GM23248 (cell line): ENCODE measurements at regions not wholly inside any gene's neighbourhood (a gene's known extent, or its start where the extent isn't known, plus 50 kb on each side); places are given as distances from the start of the nearest gene placed in this dataset.
A peak's percentile ranks its signal among the peaks of the same experiment; 100 is the strongest.
"Not testable (repeated sequence)": the region's sequence is repeated elsewhere in the genome, so short reads cannot be mapped to it uniquely, and the experiment has no call there.

Source experiments
- DNase-seq: peaks from one replicate; pipeline ENCODE4 v3.0.0-alpha.2; 2015
- H2AFZ ChIP-seq: fragments of 200-600 bp; sonication (generic); 2 replicates; pipeline ENCODE4 v1.6.1; 2016; ENCODE audit warnings: antibody characterized with exemption
- H3F3A ChIP-seq: fragments of 200-600 bp; sonication (generic); 2 replicates; pipeline ENCODE4 v1.6.1; 2016; ENCODE audit warnings: mild to moderate bottlenecking, antibody characterized with exemption, mixed run types; ENCODE audit not compliant: insufficient read depth
- H3K27ac ChIP-seq: fragments of 200-600 bp; sonication (generic); 2 replicates; pipeline ENCODE4 v1.5.1; 2016; ENCODE audit warnings: mild to moderate bottlenecking
- H3K27me3 ChIP-seq: fragments of 200-600 bp; sonication (generic); replicated peaks from 2 replicates; pipeline ENCODE4 v1.6.1; 2016; ENCODE audit warnings: mild to moderate bottlenecking; ENCODE audit not compliant: insufficient read depth
- H3K36me3 ChIP-seq: fragments of 200-600 bp; sonication (generic); 2 replicates; pipeline ENCODE4 v1.6.1; 2016; ENCODE audit warnings: low read depth, mild to moderate bottlenecking
- H3K4me1 ChIP-seq: fragments of 200-600 bp; sonication (generic); 2 replicates; pipeline ENCODE4 v1.6.1; 2016; ENCODE audit warnings: mild to moderate bottlenecking; ENCODE audit not compliant: insufficient read depth
- H3K4me2 ChIP-seq: fragments of 200-600 bp; sonication (generic); one replicate; pipeline ENCODE4 v1.6.1; 2016; ENCODE audit warnings: mild to moderate bottlenecking; ENCODE audit not compliant: unreplicated experiment
- H3K4me3 ChIP-seq: fragments of 200-600 bp; sonication (generic); 2 replicates; pipeline ENCODE4 v1.5.1; 2016; ENCODE audit warnings: mild to moderate bottlenecking
- H3K79me2 ChIP-seq: fragments of 200-600 bp; sonication (generic); 2 replicates; pipeline ENCODE4 v1.6.1; 2016; ENCODE audit warnings: mild to moderate bottlenecking; ENCODE audit not compliant: insufficient read depth
- H3K9ac ChIP-seq: fragments of 200-600 bp; sonication (generic); 2 replicates; pipeline ENCODE4 v1.6.1; 2016; ENCODE audit warnings: mild to moderate bottlenecking
- H3K9me2 ChIP-seq: fragments of 200-600 bp; sonication (generic); 2 replicates; pipeline ENCODE4 v1.6.1; 2016; ENCODE audit warnings: mixed run types, mild to moderate bottlenecking, moderate library complexity; ENCODE audit not compliant: insufficient read depth
- H3K9me3 ChIP-seq: fragments of 200-600 bp; sonication (generic); one replicate; pipeline ENCODE4 v1.6.1; 2017; ENCODE audit warnings: low read depth
- H4K20me1 ChIP-seq: fragments of 200-600 bp; sonication (generic); 2 replicates; pipeline ENCODE4 v1.6.0; 2016; ENCODE audit not compliant: insufficient read depth
- EZH2 ChIP-seq: fragments of 200-600 bp; sonication (generic); IDR thresholded peaks from 2 replicates; pipeline ENCODE4 v1.6.1; 2018; ENCODE audit warnings: antibody characterized with exemption, mild to moderate bottlenecking; ENCODE audit not compliant: insufficient read depth, poor library complexity, severe bottlenecking
- EZH2phosphoT487 ChIP-seq: fragments of 200-600 bp; sonication (generic); IDR thresholded peaks from 2 replicates; pipeline ENCODE4 v1.6.1; 2018; ENCODE audit warnings: antibody characterized with exemption, moderate library complexity, mild to moderate bottlenecking, low read depth; ENCODE audit not compliant: insufficient read depth
- WGBS, 2 experiments: methylation state at CpG; one replicate each; pipeline ENCODE4 v1.1.6; 2015 to 2017; ENCODE audit warnings: low lambda C conversion rate in 2 of 2, low coverage in 1 of 2; ENCODE audit errors: missing lambda C conversion rate in 2 of 2; 5-methylcytosine and 5-hydroxymethylcytosine counted together
- in situ Hi-C: fragments of 300-500 bp; cut with MboI; formaldehyde crosslinking; loops from 2 replicates; pipeline ENCODE4 v1.15.0; 2020

- Histone ChIP-seq H3K4me3 (no peak overlapping the region), H2AFZ (no peak overlapping the region), H3K9me3 (no peaks in the 10 kb centered on the region), H3K4me1 (no peaks in the 10 kb centered on the region), H3K27me3 (no peaks in the 10 kb centered on the region), H3F3A (no peaks in the 10 kb centered on the region), H4K20me1 (no peaks in the 10 kb centered on the region), H3K27ac (no peak overlapping the region), H3K9ac (no peak overlapping the region), H3K4me2 (no peak overlapping the region), H3K36me3 (no peaks in the 10 kb centered on the region), H3K9me2 (no peaks in the 10 kb centered on the region), H3K79me2 (no peaks in the 10 kb centered on the region)
- DNase-seq = no peak
- WGBS, 2 experiments = 48 to 54% methylated on average over 6 to 7 of the region's 7 CpGs
- in situ Hi-C loops = no loop called here
- TF ChIP-seq EZH2phosphoT487 = no peak
- TF ChIP-seq EZH2 = no peak
Measured at GRCh38 chr18:14944838-14945237, 196.9 kb downstream of the ANKRD30B start.

GRCh38 chr18:14945286-14945685, 197.3 kb downstream of the ANKRD30B start:
- WGBS, 2 experiments = 45 to 49% methylated on average over 4 of the region's 4 CpGs
- no peak overlapping the region for H3K4me2 ChIP-seq
- in situ Hi-C loops = no loop called here

GRCh38 chr18:14945984-14946383, 198.0 kb downstream of the ANKRD30B start:
- no peak overlapping the region for H2AFZ ChIP-seq
- in situ Hi-C loops = no loop called here
- TF ChIP-seq EZH2phosphoT487 (no peak), EZH2 (no peak)
- no peak overlapping the region for H3K27ac ChIP-seq
- H3K4me3 ChIP-seq = no peak overlapping the region
- H3K9me2 ChIP-seq = no peaks in the 10 kb centered on the region
- no peaks in the 10 kb centered on the region for H3K9me3 ChIP-seq
- no peaks in the 10 kb centered on the region for H3F3A ChIP-seq
- no peaks in the 10 kb centered on the region for H3K4me1 ChIP-seq
- no peak overlapping the region for H3K9ac ChIP-seq
- H3K79me2 ChIP-seq = no peaks in the 10 kb centered on the region
- peak; percentile 6 for DNase-seq
- no peak overlapping the region for H3K4me2 ChIP-seq
- WGBS, 2 experiments = 28 to 34% methylated on average over 7 of the region's 7 CpGs
- H3K36me3 ChIP-seq = no peaks in the 10 kb centered on the region
- H3K27me3 ChIP-seq = no peaks in the 10 kb centered on the region
- no peaks in the 10 kb centered on the region for H4K20me1 ChIP-seq

More at GRCh38 chr18:14945286-14945685, 197.3 kb downstream of the ANKRD30B start:
- no peaks in the 10 kb centered on the region for H3F3A ChIP-seq
- H3K27me3 ChIP-seq = no peaks in the 10 kb centered on the region
- H3K9ac ChIP-seq = no peak overlapping the region
- H3K27ac ChIP-seq = no peak overlapping the region
- no peak overlapping the region for H3K4me3 ChIP-seq
- H4K20me1 ChIP-seq = no peaks in the 10 kb centered on the region
- no peak for TF ChIP-seq EZH2
- no peak for TF ChIP-seq EZH2phosphoT487
- no peaks in the 10 kb centered on the region for H3K4me1 ChIP-seq
- no peaks in the 10 kb centered on the region for H3K79me2 ChIP-seq
- H3K9me2 ChIP-seq = no peaks in the 10 kb centered on the region
- no peak overlapping the region for H2AFZ ChIP-seq
- H3K9me3 ChIP-seq = no peaks in the 10 kb centered on the region
- DNase-seq = no peak
- no peaks in the 10 kb centered on the region for H3K36me3 ChIP-seq

- DNase-seq, H3K27ac ChIP-seq, H3K4me1 ChIP-seq, H3F3A ChIP-seq, H3K27me3 ChIP-seq, H3K9me3 ChIP-seq, H4K20me1 ChIP-seq, H3K4me2 ChIP-seq, H3K36me3 ChIP-seq, H2AFZ ChIP-seq, H3K9ac ChIP-seq, H3K9me2 ChIP-seq, H3K4me3 ChIP-seq, in situ Hi-C loops, H3K79me2 ChIP-seq: not testable (repeated sequence)
- WGBS, 2 experiments = 23 to 25% methylated on average over 7 of the region's 7 CpGs
Measured at GRCh38 chr18:14946741-14947470, 198.9 kb downstream of the ANKRD30B start.
